CD4-positive, alpha-beta memory T cell (primary cell): ENCODE measurements at regions not wholly inside any gene's neighbourhood (a gene's known extent, or its start where the extent isn't known, plus 50 kb on each side); places are given as distances from the start of the nearest gene placed in this dataset.

Experiments used
- CTCF ChIA-PET: fragments of 350-600 bp; sonication (Branson Sonifier 250); formaldehyde crosslinking; loops from one replicate; lab custom pipeline; 2021; ENCODE audit warnings: inconsistent platforms; ENCODE audit not compliant: partially characterized antibody; lab: Charles Lee
- POLR2A ChIA-PET: fragments of 350-600 bp; sonication (Branson Sonifier 250); formaldehyde crosslinking; loops from one replicate; lab custom pipeline; 2021; ENCODE audit not compliant: partially characterized antibody; lab: Charles Lee
- DNase-seq, 5 donors: peaks; one replicate each; pipeline versions ENCODE4 v3.0.0 to v3.0.0-alpha.2; 2020 to 2022; ENCODE audit warnings: mixed read lengths in 1 of 5
- H3K27ac ChIP-seq: one replicate; pipeline ENCODE4 v1.7.0; 2013; ENCODE audit warnings: low read depth, low read length
- H3K27me3 ChIP-seq: 2 replicates; pipeline ENCODE4 v1.7.0; 2013; ENCODE audit warnings: mild to moderate bottlenecking, low read length, moderate library complexity; ENCODE audit not compliant: insufficient read depth
- H3K36me3 ChIP-seq: 2 replicates; pipeline ENCODE4 v1.7.0; 2013; ENCODE audit warnings: mild to moderate bottlenecking, low read length, moderate library complexity; ENCODE audit not compliant: insufficient read depth
- H3K4me1 ChIP-seq: 2 replicates; pipeline ENCODE4 v1.7.0; 2013; ENCODE audit warnings: mild to moderate bottlenecking, low read length, moderate library complexity; ENCODE audit not compliant: insufficient read depth
- H3K4me3 ChIP-seq, 2 donors: one replicate each; pipeline ENCODE4 v1.7.0; 2013; ENCODE audit warnings: low read length in 2 of 2, mild to moderate bottlenecking in 1 of 2
- H3K9me3 ChIP-seq, 2 donors: one replicate each; pipeline ENCODE4 v1.7.0; 2013; ENCODE audit warnings: low read length in 2 of 2, control low read depth in 1 of 2; ENCODE audit not compliant: control insufficient read depth in 1 of 2
- H3K27ac Mint-ChIP-seq, 7 donors: one replicate each; pipeline ENCODE4 v1.8.0; 2020 to 2021; ENCODE audit warnings: mixed read lengths in 7 of 7, mild to moderate bottlenecking in 6 of 7, inconsistent platforms in 3 of 7, moderate library complexity in 3 of 7
- H3K27me3 Mint-ChIP-seq, 2 donors: one replicate each; pipeline ENCODE4 v1.8.0; 2020 to 2021; ENCODE audit warnings: mixed read lengths in 2 of 2
- H3K36me3 Mint-ChIP-seq, 2 donors: one replicate each; pipeline ENCODE4 v1.8.0; 2020 to 2021; ENCODE audit warnings: mixed read lengths in 2 of 2, inconsistent platforms in 1 of 2, mild to moderate bottlenecking in 1 of 2
- H3K4me1 Mint-ChIP-seq, 4 donors: one replicate each; pipeline ENCODE4 v1.8.0; 2020 to 2021; ENCODE audit warnings: mixed read lengths in 4 of 4, mild to moderate bottlenecking in 1 of 4
- H3K4me3 Mint-ChIP-seq, 8 donors: one replicate each; pipeline ENCODE4 v1.8.0; 2020 to 2021; ENCODE audit warnings: mixed read lengths in 8 of 8, mild to moderate bottlenecking in 7 of 8, moderate library complexity in 6 of 8, inconsistent platforms in 3 of 8
- H3K9me3 Mint-ChIP-seq, 8 donors: one replicate each; pipeline ENCODE4 v1.8.0; 2020 to 2021; ENCODE audit warnings: mixed read lengths in 8 of 8, mild to moderate bottlenecking in 5 of 8, inconsistent platforms in 3 of 8, moderate library complexity in 1 of 8
- intact Hi-C: fragments of 100-400 bp; cut with micrococcal nuclease; formaldehyde crosslinking; loops from one replicate; pipeline ENCODE4 v1.15.1; 2023

- peaks cover 0 to 14% (median 9%) of the 10 kb centered on the region in 8 donors for H3K9me3 Mint-ChIP-seq
- Histone ChIP-seq H3K27ac (no peak overlapping the region), H3K9me3 (no peaks in the 10 kb centered on the region), H3K27me3 (no peaks in the 10 kb centered on the region), H3K4me3 (no peak overlapping the region), H3K36me3 (no peaks in the 10 kb centered on the region), H3K4me1 (no peaks in the 10 kb centered on the region)
- no peaks in the 10 kb centered on the region for H3K36me3 Mint-ChIP-seq
- ChIA-PET CTCF (no interaction called here), POLR2A (no interaction called here)
- no peak overlapping the region for H3K4me3 Mint-ChIP-seq
- DNase-seq, result no peak
- H3K27ac Mint-ChIP-seq, result no peak overlapping the region
- H3K4me1 Mint-ChIP-seq, result no peaks in the 10 kb centered on the region
- no peaks in the 10 kb centered on the region for H3K27me3 Mint-ChIP-seq
- intact Hi-C loops, result no loop called here
These were observed 85.6 kb upstream of the KHDRBS2 start for GRCh38 chr6:62371453-62372210.

DNA sequence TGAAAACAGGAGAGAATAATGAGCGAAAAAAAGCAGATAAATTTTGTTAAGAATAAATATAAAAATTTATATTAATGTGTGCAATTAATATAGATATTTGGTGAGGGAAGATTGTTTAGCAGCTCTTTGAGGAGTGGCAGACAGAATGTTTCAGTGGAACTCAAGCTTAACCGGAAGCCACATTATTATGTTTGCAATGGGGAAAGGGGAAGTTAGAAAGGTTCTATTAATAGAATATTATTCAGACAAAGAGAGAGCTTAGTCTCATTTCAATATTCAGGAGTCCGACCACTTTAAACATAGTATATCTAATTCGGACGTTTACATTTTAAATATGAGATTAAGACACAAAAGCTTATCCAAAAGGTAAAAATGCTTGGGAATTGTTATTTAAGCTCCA, 81.6 kb upstream of the KHDRBS2 start:
- POLR2A ChIA-PET, result no interaction called here
- no peaks in the 10 kb centered on the region for H3K36me3 ChIP-seq

GRCh38 chr6:62362097-62362496, 76.1 kb upstream of the KHDRBS2 start:
- H3K36me3 Mint-ChIP-seq, result no peaks in the 10 kb centered on the region
- Histone ChIP-seq H3K36me3 (no peaks in the 10 kb centered on the region), H3K27me3 (no peaks in the 10 kb centered on the region), H3K9me3 (no peaks in the 10 kb centered on the region), H3K4me1 (no peaks in the 10 kb centered on the region), H3K4me3 (no peak overlapping the region), H3K27ac (no peak overlapping the region)
- no peak overlapping the region for H3K27ac Mint-ChIP-seq
- intact Hi-C loops, result no loop called here
- H3K27me3 Mint-ChIP-seq, result no peaks in the 10 kb centered on the region
- no peak for DNase-seq
- H3K9me3 Mint-ChIP-seq, result peaks cover 3 to 11% (median 6%) of the 10 kb centered on the region in 8 donors
- ChIA-PET CTCF (no interaction called here), POLR2A (no interaction called here)
- H3K4me1 Mint-ChIP-seq, result no peaks in the 10 kb centered on the region
- no peak overlapping the region for H3K4me3 Mint-ChIP-seq

More for the DNA sequence above, 81.6 kb upstream of the KHDRBS2 start:
- H3K9me3 Mint-ChIP-seq, result peaks cover 0 to 12% (median 4%) of the 10 kb centered on the region in 8 donors
- intact Hi-C loops, result no loop called here
- no peaks in the 10 kb centered on the region for H3K4me1 Mint-ChIP-seq
- Histone ChIP-seq H3K4me1 (no peaks in the 10 kb centered on the region), H3K27me3 (no peaks in the 10 kb centered on the region), H3K4me3 (no peak overlapping the region), H3K27ac (no peak overlapping the region), H3K9me3 (no peaks in the 10 kb centered on the region)
- CTCF ChIA-PET, result no interaction called here
- DNase-seq, result no peak
- H3K27ac Mint-ChIP-seq, result no peak overlapping the region
- H3K36me3 Mint-ChIP-seq, result no peaks in the 10 kb centered on the region
- no peaks in the 10 kb centered on the region for H3K27me3 Mint-ChIP-seq
- no peak overlapping the region for H3K4me3 Mint-ChIP-seq

- H3K4me3 Mint-ChIP-seq, result no peak overlapping the region
- no peak overlapping the region for H3K4me3 ChIP-seq
These were observed 71.8 kb upstream of the KHDRBS2 start for GRCh38 chr6:62357835-62358234.

GRCh38 chr6:62354261-62354660, 68.2 kb upstream of the KHDRBS2 start:
- no peak for DNase-seq
- peaks cover 2 to 11% (median 4%) of the 10 kb centered on the region in 8 donors for H3K9me3 Mint-ChIP-seq
- H3K9me3 ChIP-seq, result no peaks in the 10 kb centered on the region
- no peaks in the 10 kb centered on the region for H3K36me3 ChIP-seq
- H3K27me3 ChIP-seq, result no peaks in the 10 kb centered on the region
- intact Hi-C loops, result no loop called here
- no peak overlapping the region for H3K27ac Mint-ChIP-seq
- H3K4me3 ChIP-seq, result no peak overlapping the region
- ChIA-PET POLR2A (no interaction called here), CTCF (no interaction called here)
- no peaks in the 10 kb centered on the region for H3K4me1 ChIP-seq
- H3K27ac ChIP-seq, result no peak overlapping the region
- H3K4me3 Mint-ChIP-seq, result no peak overlapping the region
- no peaks in the 10 kb centered on the region for H3K36me3 Mint-ChIP-seq
- no peaks in the 10 kb centered on the region for H3K27me3 Mint-ChIP-seq
- no peaks in the 10 kb centered on the region for H3K4me1 Mint-ChIP-seq

More at GRCh38 chr6:62357835-62358234, 71.8 kb upstream of the KHDRBS2 start:
- no peaks in the 10 kb centered on the region for H3K27me3 Mint-ChIP-seq
- intact Hi-C loops, result no loop called here
- H3K27ac Mint-ChIP-seq, result no peak overlapping the region
- no peaks in the 10 kb centered on the region for H3K36me3 Mint-ChIP-seq
- Histone ChIP-seq H3K27ac (no peak overlapping the region), H3K27me3 (no peaks in the 10 kb centered on the region), H3K4me1 (no peaks in the 10 kb centered on the region), H3K36me3 (no peaks in the 10 kb centered on the region), H3K9me3 (no peaks in the 10 kb centered on the region)
- no peaks in the 10 kb centered on the region for H3K4me1 Mint-ChIP-seq
- DNase-seq, result no peak
- POLR2A ChIA-PET, result no interaction called here
- peaks cover 2 to 11% (median 5%) of the 10 kb centered on the region in 8 donors for H3K9me3 Mint-ChIP-seq
- CTCF ChIA-PET, result no interaction called here

GRCh38 chr6:62345962-62346689, 60.1 kb upstream of the KHDRBS2 start:
- no peaks in the 10 kb centered on the region for H3K27me3 Mint-ChIP-seq
- Histone ChIP-seq H3K4me1 (no peaks in the 10 kb centered on the region), H3K27me3 (no peaks in the 10 kb centered on the region), H3K9me3 (no peaks in the 10 kb centered on the region), H3K36me3 (no peaks in the 10 kb centered on the region), H3K27ac (no peak overlapping the region), H3K4me3 (no peak overlapping the region)
- ChIA-PET POLR2A (no interaction called here), CTCF (no interaction called here)
- H3K4me3 Mint-ChIP-seq, result no peak overlapping the region
- DNase-seq, result no peak
- peaks cover 0 to 15% (median 8%) of the 10 kb centered on the region in 8 donors for H3K9me3 Mint-ChIP-seq
- no peaks in the 10 kb centered on the region for H3K4me1 Mint-ChIP-seq
- intact Hi-C loops, result no loop called here
- no peak overlapping the region for H3K27ac Mint-ChIP-seq
- H3K36me3 Mint-ChIP-seq, result no peaks in the 10 kb centered on the region

DNA sequence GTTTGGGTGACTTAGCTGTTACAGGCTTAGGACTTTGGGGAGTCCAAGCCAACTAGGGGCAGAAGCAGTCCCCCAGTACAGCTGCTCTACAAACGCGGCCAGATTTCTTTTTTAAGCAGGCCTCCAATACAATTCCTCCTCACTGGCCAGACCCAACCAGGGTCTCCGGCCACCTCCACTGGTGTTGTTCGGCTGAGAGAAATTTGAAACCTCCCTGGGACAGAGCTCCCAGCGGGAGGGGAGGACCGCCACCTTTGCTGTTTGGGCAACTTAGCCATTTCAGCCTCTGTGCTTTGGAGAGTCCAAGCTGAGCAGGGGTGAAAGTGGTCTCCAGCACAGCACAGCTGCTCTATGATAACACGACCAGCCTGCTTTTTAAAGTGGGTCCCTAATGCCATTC, 59.4 kb upstream of the KHDRBS2 start:
- Mint-ChIP-seq H3K4me3 (no peak overlapping the region), H3K27ac (no peak overlapping the region), H3K36me3 (no peaks in the 10 kb centered on the region), H3K9me3 (peaks cover 2 to 15% (median 8%) of the 10 kb centered on the region in 8 donors), H3K4me1 (no peaks in the 10 kb centered on the region), H3K27me3 (no peaks in the 10 kb centered on the region)
- H3K9me3 ChIP-seq, result no peaks in the 10 kb centered on the region
- H3K36me3 ChIP-seq, result no peaks in the 10 kb centered on the region
- H3K4me1 ChIP-seq, result no peaks in the 10 kb centered on the region
- no peak overlapping the region for H3K27ac ChIP-seq
- no peaks in the 10 kb centered on the region for H3K27me3 ChIP-seq
- no peak overlapping the region for H3K4me3 ChIP-seq
- ChIA-PET POLR2A (no interaction called here), CTCF (interaction anchor here (1.2 kb wide), 1 partner anchor 11 kb away, joined by 3 read pairs; no protein-coding TSS in a partner anchor)
- intact Hi-C loops, result no loop called here
- DNase-seq, result no peak
